GM19239 (cell line): ENCODE measurements at regions not wholly inside any gene's neighbourhood (a gene's known extent, or its start where the extent isn't known, plus 50 kb on each side); places are given as distances from the start of the nearest gene placed in this dataset.
"Not testable (repeated sequence)": the region's sequence is repeated elsewhere in the genome, so short reads cannot be mapped to it uniquely, and the experiment has no call there.

Source experiments
- DNase-seq: peaks from one replicate; pipeline ENCODE4 v3.0.0; 2011; ENCODE audit warnings: low spot score; ENCODE audit not compliant: insufficient read length
- FAIRE-seq: peaks from 2 replicates; lab custom pipeline; 2011; peaks lifted over from hg19 to GRCh38; lab: Jason Lieb, UNC

- DNase-seq, result no peak
- no peak for FAIRE-seq
These were observed 118.5 kb upstream of the PHACTR3 start for GRCh38 chr20:59485576-59486454.

GRCh38 chr20:59488459-59488858, 115.9 kb upstream of the PHACTR3 start:
- not testable (repeated sequence) for DNase-seq, FAIRE-seq

GRCh38 chr20:59490196-59491004, 113.9 kb upstream of the PHACTR3 start:
- DNase-seq, FAIRE-seq: not testable (repeated sequence)

GRCh38 chr20:59491884-59492283, 112.5 kb upstream of the PHACTR3 start:
- DNase-seq (no peak), FAIRE-seq (no peak)

- FAIRE-seq, result no peak
- no peak for DNase-seq
These were observed 110.4 kb upstream of the PHACTR3 start for GRCh38 chr20:59493926-59494325.

- FAIRE-seq, result no peak
These were observed 109.2 kb upstream of the PHACTR3 start for GRCh38 chr20:59495166-59495565.

GRCh38 chr20:59495894-59496510, 108.3 kb upstream of the PHACTR3 start:
- DNase-seq (peak; percentile 55), FAIRE-seq (no peak)

More at GRCh38 chr20:59495166-59495565, 109.2 kb upstream of the PHACTR3 start:
- DNase-seq, result no peak

- FAIRE-seq, result no peak
- no peak for DNase-seq
These were observed 106.0 kb upstream of the PHACTR3 start for GRCh38 chr20:59498291-59498690.

GRCh38 chr20:59499863-59500262, 104.5 kb upstream of the PHACTR3 start:
- no peak for FAIRE-seq
- DNase-seq, result no peak

- FAIRE-seq (no peak), DNase-seq (no peak)
These were observed 95.6 kb upstream of the PHACTR3 start for GRCh38 chr20:59508729-59509128.

- no peak for FAIRE-seq
- no peak for DNase-seq
These were observed 91.7 kb upstream of the PHACTR3 start for GRCh38 chr20:59512651-59513050.

- no peak for FAIRE-seq
- no peak for DNase-seq
These were observed 89.8 kb upstream of the PHACTR3 start for GRCh38 chr20:59514554-59514953.

- DNase-seq (no peak), FAIRE-seq (no peak)
These were observed 89.1 kb upstream of the PHACTR3 start for GRCh38 chr20:59515013-59515905.

- DNase-seq (no peak), FAIRE-seq (no peak)
These were observed 88.5 kb upstream of the PHACTR3 start for GRCh38 chr20:59515906-59516209.

GRCh38 chr20:59518881-59519706, 85.2 kb upstream of the PHACTR3 start:
- peak; percentile 60 for FAIRE-seq
- peak; percentile 70 for DNase-seq

- no peak for FAIRE-seq
- no peak for DNase-seq
These were observed 84.7 kb upstream of the PHACTR3 start for GRCh38 chr20:59519707-59520014.

GRCh38 chr20:59520814-59521213, 83.5 kb upstream of the PHACTR3 start:
- DNase-seq (no peak), FAIRE-seq (no peak)

- DNase-seq (peak; percentile 20), FAIRE-seq (peak; percentile 63)
These were observed 78.7 kb upstream of the PHACTR3 start for GRCh38 chr20:59525500-59526241.
